ENCODE measurements at regions not wholly inside any gene's neighbourhood (a gene's known extent, or its start where the extent isn't known, plus 50 kb on each side); places are given as distances from the start of the nearest gene placed in this dataset.

DNA sequence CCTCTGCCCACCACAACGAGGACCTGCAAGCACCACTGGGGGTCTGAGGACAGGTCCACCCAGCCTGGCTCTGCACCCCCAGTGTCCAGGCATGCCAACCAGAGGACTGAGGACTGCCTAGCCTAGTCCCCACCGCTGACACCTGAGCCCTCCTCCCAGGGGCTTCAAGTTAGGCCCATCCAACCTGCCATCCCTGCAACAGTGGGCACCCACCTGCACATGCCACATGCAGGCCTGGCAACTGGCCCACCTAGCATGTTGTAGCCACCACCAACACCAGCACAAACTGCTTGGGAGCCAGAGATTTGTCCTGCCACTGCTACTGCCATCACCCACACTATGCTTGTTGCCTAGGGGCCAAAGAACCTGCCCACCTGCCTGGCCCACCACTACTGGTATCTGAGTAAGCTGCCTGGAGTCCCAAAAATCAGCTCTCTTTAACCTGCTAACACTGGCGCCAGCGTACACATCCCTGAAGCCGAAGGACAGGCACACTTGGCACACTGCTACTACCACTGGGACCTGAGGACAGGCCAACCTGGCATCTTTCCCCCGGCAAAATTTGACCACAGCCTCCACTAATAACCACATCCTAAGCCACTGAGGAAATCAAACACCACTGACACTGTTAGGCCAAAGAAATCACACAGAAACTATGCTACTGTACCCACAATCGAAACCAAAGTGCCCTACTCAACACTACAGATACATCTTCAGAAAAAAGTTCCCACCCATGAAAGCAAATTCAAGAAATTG lies 61.5 kb downstream of the PSMG1 start:
- no peak overlapping the region for H2AFZ ChIP-seq (ENCODE audit: low read depth, low read length)
- no peak for TF ChIP-seq POLR2A (IDR thresholded peaks at IDR 0.05; ENCODE audit: low read depth, low read length)
- no peak for TF ChIP-seq POLR2AphosphoS5 (IDR thresholded peaks at IDR 0.05; ENCODE audit: insufficient read depth, low read depth, low read length)
- TF ChIP-seq GATA2 (IDR thresholded peaks at IDR 0.05; ENCODE audit: insufficient read depth, insufficient read length, low read depth, low read length): no peak
- TF ChIP-seq, protein P1, sequence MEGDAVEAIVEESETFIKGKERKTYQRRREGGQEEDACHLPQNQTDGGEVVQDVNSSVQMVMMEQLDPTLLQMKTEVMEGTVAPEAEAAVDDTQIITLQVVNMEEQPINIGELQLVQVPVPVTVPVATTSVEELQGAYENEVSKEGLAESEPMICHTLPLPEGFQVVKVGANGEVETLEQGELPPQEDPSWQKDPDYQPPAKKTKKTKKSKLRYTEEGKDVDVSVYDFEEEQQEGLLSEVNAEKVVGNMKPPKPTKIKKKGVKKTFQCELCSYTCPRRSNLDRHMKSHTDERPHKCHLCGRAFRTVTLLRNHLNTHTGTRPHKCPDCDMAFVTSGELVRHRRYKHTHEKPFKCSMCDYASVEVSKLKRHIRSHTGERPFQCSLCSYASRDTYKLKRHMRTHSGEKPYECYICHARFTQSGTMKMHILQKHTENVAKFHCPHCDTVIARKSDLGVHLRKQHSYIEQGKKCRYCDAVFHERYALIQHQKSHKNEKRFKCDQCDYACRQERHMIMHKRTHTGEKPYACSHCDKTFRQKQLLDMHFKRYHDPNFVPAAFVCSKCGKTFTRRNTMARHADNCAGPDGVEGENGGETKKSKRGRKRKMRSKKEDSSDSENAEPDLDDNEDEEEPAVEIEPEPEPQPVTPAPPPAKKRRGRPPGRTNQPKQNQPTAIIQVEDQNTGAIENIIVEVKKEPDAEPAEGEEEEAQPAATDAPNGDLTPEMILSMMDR (IDR thresholded peaks at IDR 0.05; ENCODE audit: extremely low read depth in 1 of 2, insufficient read depth in 1 of 2, low read depth in 1 of 2, low read length in 2 of 2): no peak
- TF ChIP-seq EZH2 (IDR thresholded peaks at IDR 0.05; ENCODE audit: borderline replicate concordance, low read depth, low read length, severe bottlenecking): no peak
- no peak for TF ChIP-seq JUN (IDR thresholded peaks at IDR 0.05; ENCODE audit: borderline replicate concordance, insufficient read depth, insufficient read length, low read depth)
- TF ChIP-seq, protein P2, sequence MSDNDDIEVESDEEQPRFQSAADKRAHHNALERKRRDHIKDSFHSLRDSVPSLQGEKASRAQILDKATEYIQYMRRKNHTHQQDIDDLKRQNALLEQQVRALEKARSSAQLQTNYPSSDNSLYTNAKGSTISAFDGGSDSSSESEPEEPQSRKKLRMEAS (IDR thresholded peaks at IDR 0.05; ENCODE audit: insufficient read depth, insufficient read length): no peak
- no peak for TF ChIP-seq MYC (IDR thresholded peaks at IDR 0.05; ENCODE audit: low read depth, low read length)
- TF ChIP-seq FOS (IDR thresholded peaks at IDR 0.05; ENCODE audit: borderline replicate concordance, insufficient read depth, low read length): no peak
- no peaks in the 10 kb centered on the region for H3K36me3 ChIP-seq (ENCODE audit: control insufficient read depth in 2 of 2, extremely low read depth in 1 of 2, insufficient read depth in 2 of 2, low read length in 2 of 2)
- H3K9me1 ChIP-seq (replicated peaks; ENCODE audit: control insufficient read depth, extremely low read depth, insufficient read depth, low read length): no peaks in the 10 kb centered on the region
- H3K27ac ChIP-seq (ENCODE audit: insufficient read depth, low read depth, low read length): no peak overlapping the region
- H3K79me2 ChIP-seq (ENCODE audit: control insufficient read depth, insufficient read depth, low read length): no peaks in the 10 kb centered on the region
- H3K9ac ChIP-seq (replicated peaks; ENCODE audit: extremely low read depth, insufficient read depth, low read length): no peak overlapping the region
- no peak for FAIRE-seq
- no peaks in the 10 kb centered on the region for H4K20me1 ChIP-seq (replicated peaks; ENCODE audit: control insufficient read depth, extremely low read depth, insufficient read depth, low read length)
- no peak for DNase-seq (ENCODE audit: low read depth, low spot score)
- H3K9me3 ChIP-seq (replicated peaks; ENCODE audit: control insufficient read depth, insufficient read depth, low read length): no peaks in the 10 kb centered on the region
- no peak overlapping the region for H3K4me3 ChIP-seq (replicated peaks in 1 of 3; ENCODE audit: insufficient read depth in 1 of 3, low read depth in 1 of 3, low read length in 3 of 3)
- CTCF ChIA-PET: no interaction called here
- H3K4me2 ChIP-seq (ENCODE audit: insufficient read depth, low read length): no peak overlapping the region
- H3K27me3 ChIP-seq (ENCODE audit: control insufficient read depth in 2 of 2, insufficient read depth in 2 of 2, low read length in 2 of 2): no peaks in the 10 kb centered on the region
- POLR2A ChIA-PET: no interaction called here
- no TSS peak for BruUV-seq (replicated peaks)
- no peaks in the 10 kb centered on the region for H3K4me1 ChIP-seq (ENCODE audit: control insufficient read depth, extremely low read depth, insufficient read depth, low read length)
- dilution Hi-C loops (cut with MboI; ENCODE audit: extremely low pct_ligation_motif_present, low sequenced_read_pairs) (no loop called here), intact Hi-C loops (cut with micrococcal nuclease) (no loop called here)

Measured in endothelial cell of umbilical vein (primary cell).